Epithelial cell of proximal tubule (primary cell): ENCODE measurements at regions not wholly inside any gene's neighbourhood (a gene's known extent, or its start where the extent isn't known, plus 50 kb on each side); places are given as distances from the start of the nearest gene placed in this dataset.
"Not testable (repeated sequence)": the region's sequence is repeated elsewhere in the genome, so short reads cannot be mapped to it uniquely, and the experiment has no call there.

ENCODE experiments used
- DNase-seq: peaks from one replicate; pipeline ENCODE4 v3.0.0-alpha.2; 2011; ENCODE audit warnings: low read depth
- H3K4me3 ChIP-seq: 2 replicates; pipeline ENCODE4 v1.5.1; 2011; ENCODE audit warnings: low read depth, mild to moderate bottlenecking, low read length
- CTCF ChIP-seq: conservative IDR thresholded peaks from 2 replicates; pipeline ENCODE4 v1.5.1; 2012; ENCODE audit warnings: low read depth, mild to moderate bottlenecking, low read length

- not testable (repeated sequence) for DNase-seq, H3K4me3 ChIP-seq
Observed at GRCh38 chr10:15921423-15921945, 61.2 kb upstream of the MINDY3 start.

GRCh38 chr10:15931376-15931775 is 71.1 kb upstream of the MINDY3 start:
- no peak for DNase-seq
- TF ChIP-seq CTCF, result no peak
- H3K4me3 ChIP-seq, result no peak overlapping the region

GRCh38 chr10:15939543-15939942 is 79.2 kb upstream of the MINDY3 start:
- DNase-seq, H3K4me3 ChIP-seq: not testable (repeated sequence)

GRCh38 chr10:15943426-15943825 is 83.1 kb upstream of the MINDY3 start:
- DNase-seq, result no peak
- H3K4me3 ChIP-seq, result no peak overlapping the region
- no peak for TF ChIP-seq CTCF

DNA sequence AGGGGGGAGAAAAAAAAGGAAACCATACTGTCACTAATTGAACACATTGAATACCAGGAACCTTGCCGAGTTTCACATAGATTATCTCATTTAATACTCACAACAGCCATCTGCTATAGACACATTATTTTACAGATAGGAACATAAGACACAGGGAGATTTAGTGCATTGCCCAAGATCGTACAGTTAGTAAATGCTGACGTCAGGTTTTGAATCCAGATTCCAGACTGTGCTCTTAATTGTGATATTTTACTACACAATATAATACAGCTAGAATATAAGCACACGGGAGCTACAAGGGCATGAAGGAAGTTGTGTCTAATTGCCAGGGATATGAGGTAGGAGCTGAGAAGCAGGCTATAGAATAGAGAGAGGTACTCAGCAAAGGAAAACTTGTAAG is 93.9 kb upstream of the MINDY3 start:
- TF ChIP-seq CTCF, result no peak
- no peak for DNase-seq
- H3K4me3 ChIP-seq, result no peak overlapping the region

GRCh38 chr10:15960277-15960676 is 100.0 kb upstream of the MINDY3 start:
- H3K4me3 ChIP-seq, result no peak overlapping the region
- no peak for DNase-seq
- TF ChIP-seq CTCF, result no peak

DNA sequence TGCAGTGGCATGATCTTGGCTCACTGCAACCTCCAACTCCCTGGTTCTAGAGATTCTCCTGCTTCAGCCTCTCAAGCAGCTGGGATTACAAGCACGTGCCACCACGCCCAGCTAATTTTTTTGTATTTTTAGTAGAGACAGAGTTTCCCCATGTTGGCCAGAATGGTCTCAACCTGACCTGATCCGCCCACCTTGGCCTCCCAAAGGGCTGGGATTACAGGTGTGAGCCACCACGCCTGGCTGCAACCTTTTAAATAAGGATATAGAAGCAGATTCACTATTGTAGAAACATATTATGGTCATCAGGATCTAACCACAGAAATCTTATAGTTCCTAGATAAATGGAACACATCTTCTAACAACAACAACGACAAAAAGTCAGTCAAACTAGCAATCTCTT is 112.4 kb upstream of the MINDY3 start:
- DNase-seq, H3K4me3 ChIP-seq: not testable (repeated sequence)

- no peak overlapping the region for H3K4me3 ChIP-seq
- DNase-seq, result no peak
- no peak for TF ChIP-seq CTCF
Observed at GRCh38 chr10:15985690-15986089, 125.4 kb upstream of the MINDY3 start.

DNA sequence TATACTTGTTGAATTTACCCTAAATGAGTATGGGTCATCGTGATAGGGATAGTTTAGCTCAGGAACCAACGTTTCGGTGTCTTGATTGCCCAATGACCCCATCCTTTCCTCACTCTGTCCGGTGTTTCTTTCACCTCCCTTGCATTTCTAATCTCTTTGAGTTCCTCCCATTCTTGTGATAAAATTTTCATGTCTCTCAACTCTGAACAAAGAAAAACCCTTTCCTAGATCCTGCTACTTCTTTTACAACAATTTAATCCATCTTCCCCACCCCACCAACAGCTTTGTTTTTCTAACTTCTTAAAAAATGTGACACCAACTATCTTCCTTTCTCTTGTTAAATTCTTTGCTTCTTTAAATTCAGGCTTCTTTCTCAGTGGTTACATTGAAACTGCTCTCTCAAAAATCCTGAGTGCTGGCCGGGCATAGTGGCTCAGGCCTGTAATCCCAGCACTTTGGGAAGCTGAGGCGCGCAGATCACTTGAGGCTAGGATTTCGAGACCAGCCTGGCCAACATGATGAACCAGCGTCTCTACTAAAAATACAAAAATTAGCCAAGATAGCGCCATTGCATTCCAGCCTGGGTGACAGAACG is 130.3 kb upstream of the MINDY3 start:
- no peak for DNase-seq
- H3K4me3 ChIP-seq, result no peak overlapping the region
- no peak for TF ChIP-seq CTCF
